Fibroblast of lung (primary cell): ENCODE measurements at regions not wholly inside any gene's neighbourhood (a gene's known extent, or its start where the extent isn't known, plus 50 kb on each side); places are given as distances from the start of the nearest gene placed in this dataset.

Experiments
- DNase-seq, 2 donors: peaks; one replicate each; pipeline versions ENCODE4 v3.0.0 to v3.0.0-alpha.2; 2010; ENCODE audit warnings: low read depth in 2 of 2
- H2AFZ ChIP-seq: 2 replicates; pipeline ENCODE4 v1.5.1; 2012; ENCODE audit warnings: low read length, control low read depth, inconsistent platforms
- H3K27ac ChIP-seq: 2 replicates; pipeline ENCODE4 v1.5.1; 2011; ENCODE audit warnings: low read length, control low read depth; ENCODE audit not compliant: insufficient read depth
- H3K27me3 ChIP-seq: 2 replicates; pipeline ENCODE4 v1.5.1; 2011; ENCODE audit warnings: mild to moderate bottlenecking, low read length; ENCODE audit not compliant: control insufficient read depth, insufficient read depth
- H3K36me3 ChIP-seq: 2 replicates; pipeline ENCODE4 v1.5.1; 2011; ENCODE audit warnings: low read length; ENCODE audit not compliant: control insufficient read depth, insufficient read depth
- H3K4me1 ChIP-seq: 2 replicates; pipeline ENCODE4 v1.5.1; 2011; ENCODE audit warnings: low read length; ENCODE audit not compliant: control insufficient read depth, insufficient read depth; ENCODE audit errors: extremely low read depth
- H3K4me2 ChIP-seq: 2 replicates; pipeline ENCODE4 v1.5.1; 2011; ENCODE audit warnings: low read length, control low read depth; ENCODE audit not compliant: insufficient read depth; ENCODE audit errors: extremely low read depth
- H3K4me3 ChIP-seq, 4 experiments: fragments of 200-600 bp in 1 of 4; sonication (generic) in 1 of 4; replicated peaks in 1 of 4; 2 replicates each; pipeline ENCODE4 v1.5.1; 2011 to 2016; ENCODE audit warnings: low read length in 4 of 4, low read depth in 3 of 4, mild to moderate bottlenecking in 3 of 4, control low read depth in 2 of 4, inconsistent platforms in 1 of 4, mixed read lengths in 1 of 4; ENCODE audit not compliant: insufficient read depth in 1 of 4; ENCODE audit errors: control extremely low read depth in 1 of 4
- H3K79me2 ChIP-seq: 2 replicates; pipeline ENCODE4 v1.5.1; 2012; ENCODE audit warnings: mild to moderate bottlenecking, low read length, inconsistent platforms; ENCODE audit not compliant: control insufficient read depth, insufficient read depth
- H3K9ac ChIP-seq: 2 replicates; pipeline ENCODE4 v1.5.1; 2011; ENCODE audit warnings: mild to moderate bottlenecking, low read length, control low read depth; ENCODE audit not compliant: insufficient read depth
- H3K9me3 ChIP-seq: 2 replicates; pipeline ENCODE4 v1.5.1; 2012; ENCODE audit warnings: low read depth, low read length; ENCODE audit not compliant: control insufficient read depth, insufficient read depth
- H4K20me1 ChIP-seq: 2 replicates; pipeline ENCODE4 v1.5.1; 2011; ENCODE audit warnings: low read length; ENCODE audit not compliant: control insufficient read depth, insufficient read depth; ENCODE audit errors: extremely low read depth
- CTCF ChIP-seq, 2 donors: IDR thresholded peaks in 1 of 2; conservative IDR thresholded peaks in 1 of 2; 1 replicate in 1 of 2; 2 replicates in 1 of 2; pipeline ENCODE4 v1.5.1; 2011 to 2012; ENCODE audit warnings: low read length in 2 of 2, control low read depth in 1 of 2, inconsistent platforms in 1 of 2, low read depth in 1 of 2, mild to moderate bottlenecking in 1 of 2
- EZH2 ChIP-seq: IDR thresholded peaks from 2 replicates; pipeline ENCODE4 v1.5.1; 2012; ENCODE audit warnings: low read length, control low read depth, mild to moderate bottlenecking; ENCODE audit errors: missing control alignments

- Histone ChIP-seq H3K36me3 (no peaks in the 10 kb centered on the region), H3K4me1 (no peaks in the 10 kb centered on the region), H3K4me2 (no peak overlapping the region), H3K79me2 (no peaks in the 10 kb centered on the region), H3K27me3 (no peaks in the 10 kb centered on the region), H3K4me3 (no peak overlapping the region), H3K27ac (no peak overlapping the region), H4K20me1 (no peaks in the 10 kb centered on the region), H3K9me3 (no peaks in the 10 kb centered on the region), H2AFZ (no peak overlapping the region), H3K9ac (no peak overlapping the region)
- TF ChIP-seq CTCF (conservative IDR thresholded peaks at IDR 0.05 in 1 of 2, IDR thresholded peaks at IDR 0.05 in 1 of 2; ENCODE audit: low read depth in 1 of 2, low read length in 2 of 2): no peak
- no peak for TF ChIP-seq EZH2
- DNase-seq: no peak
Observed at GRCh38 chr22:49600891-49601431, 226.7 kb downstream of the BRD1 start.

GRCh38 chr22:49600468-49600867 is 227.2 kb downstream of the BRD1 start:
- no peak overlapping the region for H3K4me3 ChIP-seq

GRCh38 chr22:49599691-49600455 is 227.8 kb downstream of the BRD1 start:
- Histone ChIP-seq H3K9me3 (peaks cover 2% of the 10 kb centered on the region), H3K4me3 (no peak overlapping the region)

More at GRCh38 chr22:49600468-49600867, 227.2 kb downstream of the BRD1 start:
- H3K27ac ChIP-seq: no peak overlapping the region
- no peaks in the 10 kb centered on the region for H3K79me2 ChIP-seq
- no peaks in the 10 kb centered on the region for H3K4me1 ChIP-seq
- H3K27me3 ChIP-seq: no peaks in the 10 kb centered on the region
- H4K20me1 ChIP-seq: no peaks in the 10 kb centered on the region
- TF ChIP-seq CTCF (conservative IDR thresholded peaks at IDR 0.05 in 1 of 2, IDR thresholded peaks at IDR 0.05 in 1 of 2; ENCODE audit: low read depth in 1 of 2, low read length in 2 of 2) (no peak), EZH2 (no peak)
- H3K9ac ChIP-seq: no peak overlapping the region
- no peaks in the 10 kb centered on the region for H3K36me3 ChIP-seq
- no peaks in the 10 kb centered on the region for H3K9me3 ChIP-seq
- no peak for DNase-seq
- no peak overlapping the region for H3K4me2 ChIP-seq
- H2AFZ ChIP-seq: no peak overlapping the region

More at GRCh38 chr22:49599691-49600455, 227.8 kb downstream of the BRD1 start:
- Histone ChIP-seq H4K20me1 (no peaks in the 10 kb centered on the region), H3K79me2 (no peaks in the 10 kb centered on the region), H3K4me2 (no peak overlapping the region), H3K27me3 (no peaks in the 10 kb centered on the region), H3K27ac (no peak overlapping the region), H3K9ac (no peak overlapping the region), H2AFZ (no peak overlapping the region), H3K4me1 (no peaks in the 10 kb centered on the region), H3K36me3 (no peaks in the 10 kb centered on the region)
- TF ChIP-seq CTCF (conservative IDR thresholded peaks at IDR 0.05 in 1 of 2, IDR thresholded peaks at IDR 0.05 in 1 of 2; ENCODE audit: low read depth in 1 of 2, low read length in 2 of 2): no peak
- TF ChIP-seq EZH2: no peak
- no peak for DNase-seq
